Karpas-422 (cell line): ENCODE measurements at regions not wholly inside any gene's neighbourhood (a gene's known extent, or its start where the extent isn't known, plus 50 kb on each side); places are given as distances from the start of the nearest gene placed in this dataset.

Experiments
- DNase-seq: peaks from one replicate; pipeline ENCODE4 v3.0.0-alpha.2; 2015
- H2AFZ ChIP-seq: fragments of 200-600 bp; sonication (generic); 2 replicates; pipeline ENCODE4 v1.6.1; 2014; ENCODE audit warnings: antibody characterized with exemption, low read length, mixed read lengths
- H3K27ac ChIP-seq: fragments of 200-600 bp; sonication (generic); 2 replicates; pipeline ENCODE4 v1.5.1; 2014; ENCODE audit warnings: mild to moderate bottlenecking, low read length, moderate library complexity
- H3K27me3 ChIP-seq: fragments of 200-600 bp; sonication (generic); 2 replicates; pipeline ENCODE4 v1.6.1; 2014; ENCODE audit warnings: low read length, mixed read lengths
- H3K36me3 ChIP-seq: fragments of 200-600 bp; sonication (generic); 2 replicates; pipeline ENCODE4 v1.6.1; 2014; ENCODE audit warnings: low read length, mixed read lengths; ENCODE audit not compliant: insufficient read depth
- H3K4me1 ChIP-seq: fragments of 200-600 bp; sonication (generic); 2 replicates; pipeline ENCODE4 v1.6.1; 2014; ENCODE audit warnings: mild to moderate bottlenecking, low read length, mixed read lengths
- H3K4me2 ChIP-seq: fragments of 200-600 bp; sonication (generic); 2 replicates; pipeline ENCODE4 v1.6.1; 2014; ENCODE audit warnings: low read length, low read depth, mild to moderate bottlenecking; ENCODE audit not compliant: poor library complexity, severe bottlenecking
- H3K4me3 ChIP-seq: fragments of 200-600 bp; sonication (generic); 2 replicates; pipeline ENCODE4 v1.5.1; 2014; ENCODE audit warnings: mild to moderate bottlenecking, antibody characterized with exemption, low read length, mixed read lengths
- H3K79me2 ChIP-seq: fragments of 200-600 bp; sonication (generic); 2 replicates; pipeline ENCODE4 v1.6.1; 2014; ENCODE audit warnings: mild to moderate bottlenecking, low read length, mixed read lengths
- H3K9ac ChIP-seq: fragments of 200-600 bp; sonication (generic); 2 replicates; pipeline ENCODE4 v1.6.0; 2014; ENCODE audit warnings: low read length
- H3K9me2 ChIP-seq: fragments of 200-600 bp; sonication (generic), shearing (Covaris generic); replicated peaks from 2 replicates; pipeline ENCODE4 v1.6.0; 2014; ENCODE audit warnings: mild to moderate bottlenecking, low read length, moderate library complexity; ENCODE audit not compliant: insufficient read depth
- H3K9me3 ChIP-seq: fragments of 300-700, 200-600 bp; sonication (generic); 2 replicates; pipeline ENCODE4 v1.6.1; 2014; ENCODE audit warnings: low read length, mixed read lengths
- H4K20me1 ChIP-seq: fragments of 200-600 bp; sonication (generic); 2 replicates; pipeline ENCODE4 v1.6.1; 2014; ENCODE audit warnings: mild to moderate bottlenecking, antibody characterized with exemption, low read length, low read depth; ENCODE audit not compliant: insufficient read depth

GRCh38 chr6:164563924-164564323, 745.5 kb downstream of the C6orf118 start:
- Histone ChIP-seq H3K4me3 (no peak overlapping the region), H2AFZ (no peak overlapping the region), H3K9me3 (peaks cover 15% of the 10 kb centered on the region)

GRCh38 chr6:164561656-164562055, 747.7 kb downstream of the C6orf118 start:
- no peak for DNase-seq
- no peaks in the 10 kb centered on the region for H3K9me2 ChIP-seq
- H4K20me1 ChIP-seq, result no peaks in the 10 kb centered on the region
- no peak overlapping the region for H3K9ac ChIP-seq
- H3K27me3 ChIP-seq, result no peaks in the 10 kb centered on the region
- H3K4me3 ChIP-seq, result no peak overlapping the region
- peaks cover 15% of the 10 kb centered on the region for H3K9me3 ChIP-seq
- no peaks in the 10 kb centered on the region for H3K79me2 ChIP-seq
- no peaks in the 10 kb centered on the region for H3K36me3 ChIP-seq
- no peak overlapping the region for H2AFZ ChIP-seq
- H3K4me1 ChIP-seq, result no peaks in the 10 kb centered on the region
- H3K4me2 ChIP-seq, result no peak overlapping the region
- H3K27ac ChIP-seq, result no peak overlapping the region

More at GRCh38 chr6:164563924-164564323, 745.5 kb downstream of the C6orf118 start:
- Histone ChIP-seq H3K9ac (no peak overlapping the region), H3K79me2 (no peaks in the 10 kb centered on the region), H3K36me3 (no peaks in the 10 kb centered on the region), H4K20me1 (no peaks in the 10 kb centered on the region), H3K9me2 (no peaks in the 10 kb centered on the region), H3K4me1 (no peaks in the 10 kb centered on the region), H3K27ac (no peak overlapping the region), H3K27me3 (no peaks in the 10 kb centered on the region), H3K4me2 (no peak overlapping the region)
- no peak for DNase-seq

- Histone ChIP-seq H3K9me2 (no peaks in the 10 kb centered on the region), H4K20me1 (no peaks in the 10 kb centered on the region), H3K9me3 (peaks cover 2% of the 10 kb centered on the region), H3K4me3 (no peak overlapping the region), H3K36me3 (no peaks in the 10 kb centered on the region), H3K4me2 (no peak overlapping the region), H3K4me1 (no peaks in the 10 kb centered on the region), H3K27me3 (no peaks in the 10 kb centered on the region), H3K9ac (no peak overlapping the region), H3K79me2 (no peaks in the 10 kb centered on the region), H3K27ac (no peak overlapping the region), H2AFZ (no peak overlapping the region)
- no peak for DNase-seq
Observed at GRCh38 chr6:164554700-164555476, 754.5 kb downstream of the C6orf118 start.

DNA sequence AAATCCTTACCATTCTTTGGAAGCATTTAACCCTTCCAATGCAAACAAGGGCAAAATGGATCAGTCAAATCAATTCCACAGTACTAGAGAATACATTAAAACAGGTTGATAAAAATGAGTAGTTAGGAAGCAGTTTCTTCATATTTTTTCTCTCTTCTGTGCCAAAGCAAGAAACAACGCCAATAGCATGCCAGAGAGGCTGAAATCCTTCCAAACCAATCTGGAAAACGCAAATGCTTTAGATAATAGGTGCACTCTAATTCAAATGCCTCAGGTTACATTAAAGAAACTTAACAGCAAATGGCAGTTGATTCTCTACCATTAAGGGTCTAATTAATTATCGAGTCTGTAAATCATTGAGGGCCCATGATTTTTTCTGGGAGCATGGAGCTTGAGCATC, 755.2 kb downstream of the C6orf118 start:
- H3K4me3 ChIP-seq, result no peak overlapping the region
- no peaks in the 10 kb centered on the region for H4K20me1 ChIP-seq
- no peak overlapping the region for H3K9ac ChIP-seq
- H2AFZ ChIP-seq, result no peak overlapping the region
- H3K36me3 ChIP-seq, result no peaks in the 10 kb centered on the region
- no peak overlapping the region for H3K4me2 ChIP-seq
- H3K9me2 ChIP-seq, result no peaks in the 10 kb centered on the region
- H3K27me3 ChIP-seq, result no peaks in the 10 kb centered on the region
- DNase-seq, result no peak
- H3K79me2 ChIP-seq, result no peaks in the 10 kb centered on the region
- no peaks in the 10 kb centered on the region; the same call in 1 of the 2 replicates for H3K9me3 ChIP-seq
- no peaks in the 10 kb centered on the region for H3K4me1 ChIP-seq
- no peak overlapping the region for H3K27ac ChIP-seq

GRCh38 chr6:164551706-164552105, 757.7 kb downstream of the C6orf118 start:
- H3K36me3 ChIP-seq, result no peaks in the 10 kb centered on the region
- no peak overlapping the region for H3K9ac ChIP-seq
- no peak overlapping the region for H3K4me3 ChIP-seq
- no peak overlapping the region for H3K27ac ChIP-seq
- H3K4me2 ChIP-seq, result no peak overlapping the region
- no peaks in the 10 kb centered on the region for H3K27me3 ChIP-seq
- H3K9me3 ChIP-seq, result peaks cover 4% of the 10 kb centered on the region
- H2AFZ ChIP-seq, result no peak overlapping the region
- no peaks in the 10 kb centered on the region for H4K20me1 ChIP-seq
- H3K4me1 ChIP-seq, result no peaks in the 10 kb centered on the region
- no peaks in the 10 kb centered on the region for H3K9me2 ChIP-seq
- H3K79me2 ChIP-seq, result no peaks in the 10 kb centered on the region
- no peak for DNase-seq

DNA sequence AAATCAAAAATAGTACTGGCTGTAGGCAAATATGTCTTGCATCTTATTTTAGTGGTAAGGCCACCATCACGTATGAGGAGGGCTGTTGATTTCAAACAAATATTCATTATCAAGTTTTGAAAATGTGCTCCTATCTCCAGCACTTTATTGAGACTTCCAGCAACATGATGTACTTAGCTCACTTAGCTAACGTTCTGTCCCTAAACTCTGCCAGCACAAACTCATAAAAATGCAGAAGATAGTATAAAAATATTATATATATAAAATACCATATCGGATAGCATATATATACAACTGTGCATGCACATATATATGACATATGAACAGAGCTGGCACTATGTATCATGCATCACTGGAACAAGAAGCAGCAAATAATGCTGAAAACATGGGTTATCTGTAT, 762.3 kb downstream of the C6orf118 start:
- no peaks in the 10 kb centered on the region for H3K4me1 ChIP-seq
- H2AFZ ChIP-seq, result no peak overlapping the region
- H3K4me3 ChIP-seq, result no peak overlapping the region
- H3K27me3 ChIP-seq, result no peaks in the 10 kb centered on the region
- H3K9me3 ChIP-seq, result peaks cover 12% of the 10 kb centered on the region; the same call in 1 of the 2 replicates
- H3K27ac ChIP-seq, result no peak overlapping the region
- no peak overlapping the region for H3K4me2 ChIP-seq
- no peaks in the 10 kb centered on the region for H3K9me2 ChIP-seq
- H3K36me3 ChIP-seq, result no peaks in the 10 kb centered on the region
- H3K79me2 ChIP-seq, result no peaks in the 10 kb centered on the region
- no peaks in the 10 kb centered on the region for H4K20me1 ChIP-seq
- no peak overlapping the region for H3K9ac ChIP-seq
- no peak for DNase-seq

DNA sequence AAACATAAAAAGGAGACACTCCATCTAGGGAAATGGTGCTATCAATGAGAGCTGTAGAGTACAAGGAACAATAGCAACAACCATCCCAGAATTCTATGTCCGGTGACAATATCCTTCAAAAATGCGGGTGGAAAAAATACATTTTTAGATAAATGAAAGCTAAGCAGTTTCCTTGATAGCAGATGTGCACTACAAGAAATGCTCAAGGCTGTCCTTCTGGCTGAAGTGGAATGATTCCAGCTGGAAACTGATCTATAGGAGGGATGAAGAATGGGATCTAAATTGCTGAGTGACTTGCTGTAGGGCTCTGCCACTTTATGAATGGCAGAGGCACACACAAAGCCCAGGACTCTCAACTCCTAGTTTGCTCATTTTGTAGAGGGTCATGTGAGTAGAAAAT, 763.1 kb downstream of the C6orf118 start:
- Histone ChIP-seq H3K9me3 (peaks cover 12% of the 10 kb centered on the region; the same call in 1 of the 2 replicates), H3K79me2 (no peaks in the 10 kb centered on the region), H2AFZ (no peak overlapping the region), H3K9ac (no peak overlapping the region), H3K4me1 (no peaks in the 10 kb centered on the region), H4K20me1 (no peaks in the 10 kb centered on the region), H3K27ac (no peak overlapping the region), H3K36me3 (no peaks in the 10 kb centered on the region), H3K4me3 (no peak overlapping the region), H3K4me2 (no peak overlapping the region), H3K27me3 (no peaks in the 10 kb centered on the region), H3K9me2 (no peaks in the 10 kb centered on the region)
- DNase-seq, result no peak

DNA sequence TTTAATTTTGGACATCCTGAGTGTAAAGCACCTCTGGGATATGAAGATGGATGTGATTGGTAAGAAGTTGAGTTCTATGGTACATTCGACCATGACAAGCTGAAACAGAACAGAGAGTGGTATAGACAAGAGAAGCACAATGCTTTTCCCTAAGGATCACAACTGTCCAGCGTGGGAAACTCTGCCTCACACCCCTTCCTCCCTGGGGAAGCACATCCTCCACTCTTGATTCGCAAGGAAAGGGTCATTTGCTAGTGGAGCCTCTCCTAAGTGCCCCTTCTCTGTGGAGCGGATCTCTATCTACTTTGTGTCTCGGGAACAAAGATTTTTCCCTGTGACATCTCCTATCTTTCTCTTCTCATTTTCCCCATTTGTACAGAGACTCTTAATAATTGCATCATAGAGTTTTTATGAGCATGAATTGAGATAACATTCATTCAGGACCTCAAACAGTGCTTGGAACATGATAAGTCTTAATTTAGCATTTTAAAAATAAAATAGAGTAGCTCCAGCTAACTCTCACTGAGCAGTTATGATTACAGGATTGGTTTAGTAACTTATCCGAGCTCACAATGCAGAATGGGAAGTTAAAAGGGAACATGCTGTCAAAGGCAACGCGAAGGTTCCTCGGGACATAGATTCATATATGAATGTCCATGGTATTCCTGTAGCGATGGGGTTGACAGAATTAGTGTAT, 775.2 kb downstream of the C6orf118 start:
- peaks cover 23% of the 10 kb centered on the region for H3K4me1 ChIP-seq
- no peak overlapping the region for H3K9ac ChIP-seq
- H3K9me3 ChIP-seq, result peaks cover 4% of the 10 kb centered on the region; the same call in 1 of the 2 replicates
- no peaks in the 10 kb centered on the region for H3K27me3 ChIP-seq
- DNase-seq, result no peak
- H3K9me2 ChIP-seq, result no peaks in the 10 kb centered on the region
- H4K20me1 ChIP-seq, result no peaks in the 10 kb centered on the region
- no peak overlapping the region for H3K4me3 ChIP-seq
- H3K27ac ChIP-seq, result no peak overlapping the region
- no peak overlapping the region for H3K4me2 ChIP-seq
- no peak overlapping the region for H2AFZ ChIP-seq
- H3K79me2 ChIP-seq, result no peaks in the 10 kb centered on the region
- H3K36me3 ChIP-seq, result no peaks in the 10 kb centered on the region
